ENCODE measurements at regions not wholly inside any gene's neighbourhood (a gene's known extent, or its start where the extent isn't known, plus 50 kb on each side); places are given as distances from the start of the nearest gene placed in this dataset.

- DNase-seq (ENCODE audit: low spot score): no peak
Measured at GRCh38 chr13:86737334-86737932, 933.7 kb upstream of the SLITRK5 start.

DNA sequence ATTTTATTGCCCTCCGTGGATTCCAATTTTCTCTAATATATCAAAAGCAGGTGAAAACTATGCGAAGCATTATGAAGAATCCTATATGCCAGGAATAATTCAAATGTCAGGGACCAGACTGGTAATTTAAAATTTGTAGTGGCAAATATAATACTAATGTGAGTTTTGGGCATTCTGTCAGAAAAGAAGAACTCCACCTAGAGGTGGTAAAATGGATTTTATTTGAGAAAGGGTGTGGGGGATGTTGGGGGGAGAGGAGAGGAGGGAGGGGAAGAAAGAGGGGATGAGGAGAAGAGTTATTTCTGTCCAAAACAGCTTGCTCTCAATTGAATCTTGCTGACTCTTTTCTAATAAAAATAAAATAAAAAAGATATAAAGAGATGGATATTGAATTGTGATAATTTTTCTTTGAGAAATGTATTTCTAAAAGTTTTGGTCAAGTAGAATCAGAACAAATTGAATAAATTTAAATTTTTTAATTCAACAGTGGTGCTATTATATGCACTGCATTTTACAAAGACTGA, 929.3 kb upstream of the SLITRK5 start:
- DNase-seq (ENCODE audit: low spot score): no peak

GRCh38 chr13:86757236-86757978, 913.8 kb upstream of the SLITRK5 start:
- no peak for DNase-seq (ENCODE audit: low spot score)

DNA sequence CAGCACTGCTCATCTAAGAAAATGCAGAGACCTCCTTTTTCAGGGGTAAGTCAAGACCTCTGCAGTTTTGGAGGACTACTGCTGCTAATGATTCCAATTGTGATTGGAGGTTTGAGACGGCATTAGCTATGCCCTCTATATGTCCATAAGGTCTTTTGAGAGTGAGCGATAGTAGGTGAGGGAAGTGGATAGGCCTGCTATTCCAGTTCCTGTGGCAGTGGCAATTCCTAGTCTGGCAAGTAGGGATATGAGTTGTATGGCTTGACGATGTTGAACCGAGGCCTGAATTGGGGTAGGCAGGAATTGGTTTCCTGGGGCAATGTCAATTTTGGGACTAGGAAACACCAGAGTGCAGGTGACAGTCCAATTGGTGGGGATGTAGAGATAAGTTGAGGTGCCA, 913.1 kb upstream of the SLITRK5 start:
- DNase-seq (ENCODE audit: low spot score): no peak

DNA sequence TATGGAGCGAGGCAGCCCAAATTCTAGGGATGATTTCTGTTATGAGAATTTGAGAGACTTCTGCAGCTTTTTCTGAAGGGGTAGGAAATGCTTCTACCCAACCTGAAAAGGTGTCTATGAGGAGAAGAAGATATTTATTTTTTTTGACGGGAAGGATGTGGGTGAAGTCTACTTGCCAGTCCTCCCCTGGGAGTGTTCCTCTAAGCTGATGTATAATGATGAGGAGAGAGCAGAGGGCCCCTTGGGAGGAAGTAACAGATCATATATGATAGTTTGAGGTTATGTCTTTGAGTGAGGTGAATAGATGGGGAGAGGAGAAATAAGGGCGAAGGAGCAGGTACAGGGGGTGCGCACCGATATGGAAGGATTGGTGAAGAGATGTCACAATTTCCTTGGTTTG, 910.6 kb upstream of the SLITRK5 start:
- DNase-seq (ENCODE audit: low spot score): no peak

GRCh38 chr13:86765462-86765861, 905.7 kb upstream of the SLITRK5 start:
- no peak for DNase-seq (ENCODE audit: low spot score)

DNA sequence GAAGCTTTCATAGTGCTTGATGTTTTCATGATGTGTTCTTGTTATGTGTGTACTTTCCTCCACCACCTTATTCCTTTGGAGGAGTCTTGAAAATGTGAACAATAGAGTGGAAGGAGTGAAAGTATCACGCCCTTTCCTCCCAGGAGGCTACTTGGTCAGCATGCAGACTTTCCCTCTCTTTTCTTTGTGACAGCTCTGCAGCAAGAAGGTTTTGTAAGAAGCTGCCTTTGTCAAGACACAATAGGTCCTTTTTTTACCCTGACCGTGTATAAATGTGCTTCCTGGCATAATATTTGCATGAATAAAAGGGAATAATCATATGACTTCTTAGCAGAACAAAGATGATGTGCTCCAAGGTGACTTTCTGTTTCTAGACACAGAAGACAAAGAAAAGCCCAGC, 882.6 kb upstream of the SLITRK5 start:
- no peak for DNase-seq (ENCODE audit: low spot score)

DNA sequence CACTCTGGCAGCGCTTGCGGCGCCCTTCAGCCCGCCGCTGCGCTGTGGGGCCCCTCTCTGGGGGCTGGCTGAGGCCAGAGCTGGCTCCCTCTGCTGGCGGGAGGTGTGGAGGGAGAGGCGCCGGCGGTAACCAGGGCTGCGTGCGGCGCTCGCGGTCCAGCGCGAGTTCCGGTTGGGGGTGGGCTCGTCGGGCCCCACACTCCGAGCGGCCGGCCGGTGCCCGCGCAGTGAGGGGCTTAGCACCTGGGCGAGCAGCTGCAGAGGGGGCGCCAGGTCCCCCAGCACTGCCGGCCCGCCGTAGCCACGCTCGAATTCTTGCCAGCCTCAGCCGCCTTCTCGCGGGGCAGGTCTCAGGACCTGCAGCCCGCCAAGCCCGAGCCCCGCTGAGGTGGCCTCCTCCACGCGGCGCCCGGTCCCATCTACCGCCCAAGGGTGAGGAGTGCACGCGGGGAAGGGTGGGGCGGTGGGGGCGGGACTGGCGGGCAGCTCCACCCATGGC, 879.0 kb upstream of the SLITRK5 start:
- DNase-seq (ENCODE audit: low spot score): no peak

- no peak for DNase-seq (ENCODE audit: low spot score)
Measured at GRCh38 chr13:86795858-86796257, 875.3 kb upstream of the SLITRK5 start.

GRCh38 chr13:86810361-86810760, 860.8 kb upstream of the SLITRK5 start:
- DNase-seq (ENCODE audit: low spot score): no peak

DNA sequence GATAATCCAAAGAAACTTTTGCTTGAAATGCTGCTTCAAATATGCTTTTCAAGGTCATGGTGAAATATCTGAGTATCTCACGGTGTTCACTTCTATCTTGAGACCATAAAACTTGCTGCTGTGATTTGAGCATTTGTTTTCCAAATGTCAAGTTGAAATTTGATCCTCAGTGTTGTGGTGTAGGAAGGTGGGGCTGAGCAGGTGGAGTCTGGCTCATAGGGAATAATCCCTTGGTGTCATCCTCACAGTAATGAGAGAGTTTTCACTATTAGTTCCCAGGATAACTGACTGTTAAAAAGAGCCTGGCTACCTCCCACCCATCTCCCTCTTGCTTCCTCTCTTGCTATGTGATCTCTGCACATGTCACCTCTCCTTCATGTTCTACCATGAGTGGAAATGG, 858.0 kb upstream of the SLITRK5 start:
- DNase-seq (ENCODE audit: low spot score): no peak

GRCh38 chr13:86825410-86825809, 845.8 kb upstream of the SLITRK5 start:
- DNase-seq (ENCODE audit: low spot score): no peak

- DNase-seq (ENCODE audit: low spot score): no peak
Measured at GRCh38 chr13:86826232-86826631, 844.9 kb upstream of the SLITRK5 start.

GRCh38 chr13:86830046-86830445, 841.1 kb upstream of the SLITRK5 start:
- no peak for DNase-seq (ENCODE audit: low spot score)

GRCh38 chr13:86831084-86831483, 840.1 kb upstream of the SLITRK5 start:
- DNase-seq (ENCODE audit: low spot score): no peak

GRCh38 chr13:86838411-86839120, 832.6 kb upstream of the SLITRK5 start:
- DNase-seq (ENCODE audit: low spot score): no peak

DNA sequence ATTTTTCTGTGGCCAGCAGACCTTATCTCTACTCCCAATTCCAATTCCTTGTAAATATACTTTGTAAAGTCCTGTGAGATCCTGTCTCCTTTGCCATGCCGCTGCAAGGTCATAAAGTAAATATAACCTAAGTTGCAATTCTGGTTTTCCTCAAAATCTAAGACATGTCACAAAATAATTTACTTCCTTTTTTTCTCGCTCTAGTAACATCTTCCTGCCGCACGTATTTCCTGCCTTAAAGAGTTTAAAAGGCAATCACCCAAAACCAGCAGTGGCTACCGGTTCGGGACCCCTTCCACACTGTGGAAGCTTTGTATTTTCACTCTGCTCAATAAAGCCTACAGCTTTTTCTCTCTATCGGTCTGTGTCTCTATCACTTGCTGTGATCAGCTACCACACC, 832.0 kb upstream of the SLITRK5 start:
- DNase-seq (ENCODE audit: low spot score): no peak

- no peak for DNase-seq (ENCODE audit: low spot score)
Measured at GRCh38 chr13:86840250-86841191, 830.6 kb upstream of the SLITRK5 start.

DNA sequence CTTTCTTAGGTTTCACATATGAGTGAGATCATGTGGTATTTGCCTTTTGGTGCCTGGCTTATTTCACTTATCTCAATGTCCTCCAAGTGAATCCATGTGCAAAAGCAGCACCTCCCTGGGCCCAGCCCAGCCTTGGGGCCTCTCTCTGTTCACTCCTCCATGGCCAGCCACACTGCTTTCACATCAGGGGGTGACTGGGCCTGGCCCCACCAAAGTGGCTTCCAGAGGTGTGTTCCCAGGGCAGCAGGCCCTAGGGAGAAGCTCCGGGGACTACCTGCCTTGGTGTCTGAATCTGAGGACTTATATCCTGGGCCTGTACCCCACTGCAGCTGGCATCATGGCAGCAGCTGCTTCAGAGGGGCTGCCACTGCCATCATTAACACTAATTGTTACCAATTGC, 829.9 kb upstream of the SLITRK5 start:
- DNase-seq (ENCODE audit: low spot score): no peak

GRCh38 chr13:86846501-86846900, 824.7 kb upstream of the SLITRK5 start:
- no peak for DNase-seq (ENCODE audit: low spot score)

DNA sequence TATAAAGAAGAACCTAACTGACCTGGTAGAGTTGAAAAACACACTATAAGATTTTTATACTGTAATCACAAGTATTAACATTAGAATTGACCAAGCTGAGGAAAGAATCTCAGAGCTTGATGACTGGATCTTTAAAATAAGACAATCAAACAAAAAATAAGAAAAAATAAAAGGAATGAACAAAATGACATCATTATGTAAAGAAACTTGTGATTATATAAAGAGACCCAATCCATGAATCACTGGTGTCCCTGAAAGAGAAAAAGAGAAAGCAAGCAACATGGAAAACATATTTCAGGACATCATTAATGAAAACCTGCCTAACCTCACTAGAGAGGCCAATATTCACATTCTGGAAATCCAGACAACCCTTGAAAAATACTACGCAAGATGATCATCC, 822.5 kb upstream of the SLITRK5 start:
- DNase-seq (ENCODE audit: low spot score): no peak

- no peak for DNase-seq (ENCODE audit: low spot score)
Measured at GRCh38 chr13:86856991-86857390, 814.2 kb upstream of the SLITRK5 start.
